ENCODE measurements at regions not wholly inside any gene's neighbourhood (a gene's known extent, or its start where the extent isn't known, plus 50 kb on each side); places are given as distances from the start of the nearest gene placed in this dataset.

DNA sequence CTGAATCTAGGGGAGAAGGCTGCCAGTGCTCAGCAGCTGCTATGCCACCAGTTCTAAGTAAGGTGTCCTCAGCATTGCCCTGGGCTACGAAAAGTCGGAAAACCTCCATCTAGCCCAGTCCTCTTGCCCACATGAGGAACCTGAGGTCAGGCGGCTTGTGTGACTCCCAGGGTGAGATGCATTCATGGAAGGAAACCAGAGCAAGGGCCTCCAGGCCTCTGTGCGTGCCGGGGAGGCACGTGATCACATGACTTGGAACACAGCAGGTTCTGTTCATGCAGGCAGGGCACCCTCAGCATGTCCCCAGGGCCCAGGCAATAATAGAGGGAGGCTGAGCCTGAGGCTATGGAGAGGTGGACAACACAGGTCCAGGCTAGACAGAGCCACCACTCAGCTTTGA lies 312.5 kb upstream of the DUSP10 start:
- TF ChIP-seq, protein P1, sequence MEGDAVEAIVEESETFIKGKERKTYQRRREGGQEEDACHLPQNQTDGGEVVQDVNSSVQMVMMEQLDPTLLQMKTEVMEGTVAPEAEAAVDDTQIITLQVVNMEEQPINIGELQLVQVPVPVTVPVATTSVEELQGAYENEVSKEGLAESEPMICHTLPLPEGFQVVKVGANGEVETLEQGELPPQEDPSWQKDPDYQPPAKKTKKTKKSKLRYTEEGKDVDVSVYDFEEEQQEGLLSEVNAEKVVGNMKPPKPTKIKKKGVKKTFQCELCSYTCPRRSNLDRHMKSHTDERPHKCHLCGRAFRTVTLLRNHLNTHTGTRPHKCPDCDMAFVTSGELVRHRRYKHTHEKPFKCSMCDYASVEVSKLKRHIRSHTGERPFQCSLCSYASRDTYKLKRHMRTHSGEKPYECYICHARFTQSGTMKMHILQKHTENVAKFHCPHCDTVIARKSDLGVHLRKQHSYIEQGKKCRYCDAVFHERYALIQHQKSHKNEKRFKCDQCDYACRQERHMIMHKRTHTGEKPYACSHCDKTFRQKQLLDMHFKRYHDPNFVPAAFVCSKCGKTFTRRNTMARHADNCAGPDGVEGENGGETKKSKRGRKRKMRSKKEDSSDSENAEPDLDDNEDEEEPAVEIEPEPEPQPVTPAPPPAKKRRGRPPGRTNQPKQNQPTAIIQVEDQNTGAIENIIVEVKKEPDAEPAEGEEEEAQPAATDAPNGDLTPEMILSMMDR (IDR thresholded peaks at IDR 0.05) = no peak
- TF ChIP-seq POLR2A (IDR thresholded peaks at IDR 0.05) = no peak
